Muscle layer of colon (tissue), 2 donors: ENCODE measurements at regions not wholly inside any gene's neighbourhood (a gene's known extent, or its start where the extent isn't known, plus 50 kb on each side); places are given as distances from the start of the nearest gene placed in this dataset.

Experiments used
- H3K27ac ChIP-seq: one replicate; pipeline ENCODE4 v1.7.0; 2013; ENCODE audit warnings: low read depth, mild to moderate bottlenecking, low read length, moderate library complexity
- H3K27me3 ChIP-seq, 2 donors: one replicate each; pipeline ENCODE4 v1.7.0; 2013; ENCODE audit warnings: low read length in 2 of 2, mild to moderate bottlenecking in 2 of 2; ENCODE audit not compliant: insufficient read depth in 2 of 2, control insufficient read depth in 1 of 2
- H3K36me3 ChIP-seq: one replicate; pipeline ENCODE4 v1.7.0; 2013; ENCODE audit warnings: mild to moderate bottlenecking, low read length; ENCODE audit not compliant: insufficient read depth
- H3K4me1 ChIP-seq: one replicate; pipeline ENCODE4 v1.7.0; 2013; ENCODE audit warnings: mild to moderate bottlenecking, low read length; ENCODE audit not compliant: insufficient read depth
- H3K4me3 ChIP-seq, 2 donors: one replicate each; pipeline ENCODE4 v1.7.0; 2013; ENCODE audit warnings: low read length in 2 of 2, low read depth in 1 of 2, mild to moderate bottlenecking in 1 of 2, moderate library complexity in 1 of 2
- H3K9ac ChIP-seq: one replicate; pipeline ENCODE4 v1.7.0; 2013; ENCODE audit warnings: low read length
- H3K9me3 ChIP-seq: one replicate; pipeline ENCODE4 v1.7.0; 2013; ENCODE audit warnings: mild to moderate bottlenecking, low read length
- donor health status: abdominal sarcoma.
- donor health status: Adenocarcinoma of cecum.

- no peaks in the 10 kb centered on the region for H3K9me3 ChIP-seq
- H3K4me1 ChIP-seq, result no peaks in the 10 kb centered on the region
- H3K36me3 ChIP-seq, result no peaks in the 10 kb centered on the region
- H3K9ac ChIP-seq, result no peak overlapping the region
- no peak overlapping the region for H3K4me3 ChIP-seq
- H3K27me3 ChIP-seq, result no peaks in the 10 kb centered on the region
- H3K27ac ChIP-seq, result no peak overlapping the region
These were observed 72.2 kb upstream of the CDC42BPA start for GRCh38 chr1:227390525-227390924.

DNA sequence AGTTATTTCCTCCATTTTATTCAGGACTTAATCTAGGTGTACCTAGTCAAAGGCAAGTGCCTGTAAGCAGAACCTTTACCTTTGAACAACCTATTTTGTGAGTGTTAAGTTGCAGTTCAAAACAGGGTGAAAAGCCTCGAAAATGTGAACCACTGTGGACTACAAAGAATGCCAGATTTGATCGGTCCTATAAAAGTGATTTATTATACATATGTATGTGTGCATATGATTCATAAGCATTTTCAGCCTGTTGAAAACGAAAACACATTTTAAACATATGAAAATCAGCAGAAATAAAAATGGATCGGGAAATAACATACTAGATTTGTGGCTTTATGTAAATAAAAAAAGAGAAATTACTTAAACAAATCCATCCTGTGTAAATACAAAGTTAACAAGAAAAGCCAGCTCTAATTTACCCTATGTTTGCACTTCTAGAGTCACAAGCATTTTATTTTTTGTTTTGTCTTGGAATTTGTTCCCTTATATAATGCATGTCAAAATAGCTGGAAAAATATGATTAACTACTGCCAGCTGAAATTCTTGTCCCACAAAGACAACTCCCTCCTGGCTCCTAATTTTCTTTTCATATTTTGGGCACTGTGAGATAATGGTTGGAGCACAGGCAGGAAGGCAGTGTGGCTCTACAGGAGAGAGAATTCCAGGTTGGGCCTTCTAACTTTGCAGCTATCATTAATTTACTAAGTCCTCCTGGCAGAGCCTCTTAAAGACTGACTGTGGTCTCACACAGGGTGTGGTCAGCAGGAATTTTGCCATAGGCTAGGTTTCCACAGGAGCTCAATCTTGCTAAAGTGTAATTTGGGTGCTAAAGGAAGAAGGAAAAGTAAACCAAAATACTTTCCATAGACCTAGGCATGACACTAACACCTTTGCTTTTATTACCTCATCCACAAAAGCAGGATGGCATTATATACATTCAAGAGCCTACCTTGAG is 70.2 kb upstream of the CDC42BPA start:
- H3K9ac ChIP-seq, result no peak overlapping the region
- no peaks in the 10 kb centered on the region for H3K9me3 ChIP-seq
- no peaks in the 10 kb centered on the region for H3K36me3 ChIP-seq
- H3K4me3 ChIP-seq, result no peak overlapping the region
- no peaks in the 10 kb centered on the region for H3K4me1 ChIP-seq
- no peak overlapping the region for H3K27ac ChIP-seq
- H3K27me3 ChIP-seq, result no peaks in the 10 kb centered on the region

DNA sequence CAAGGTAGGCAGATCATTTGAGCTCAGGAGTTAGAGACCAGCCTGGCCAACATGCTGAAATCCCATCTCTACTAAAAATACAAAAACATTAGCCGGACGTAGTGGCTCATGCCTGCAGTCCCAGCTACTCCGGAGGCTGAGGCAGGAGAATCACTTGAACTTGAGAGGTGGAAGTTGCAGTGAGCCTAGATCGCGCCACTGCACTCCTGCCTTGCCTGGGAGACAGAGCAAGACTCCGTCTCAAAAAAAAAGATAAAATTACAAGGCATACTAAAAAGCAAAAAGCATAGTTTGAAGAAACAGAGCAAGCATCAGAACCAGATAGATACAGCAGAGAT is 61.2 kb upstream of the CDC42BPA start:
- no peaks in the 10 kb centered on the region for H3K27me3 ChIP-seq
- no peak overlapping the region for H3K27ac ChIP-seq
- H3K36me3 ChIP-seq, result no peaks in the 10 kb centered on the region
- H3K4me1 ChIP-seq, result no peaks in the 10 kb centered on the region
- no peak overlapping the region for H3K4me3 ChIP-seq
- H3K9ac ChIP-seq, result no peak overlapping the region
- no peaks in the 10 kb centered on the region for H3K9me3 ChIP-seq

GRCh38 chr1:227378871-227379554 is 60.7 kb upstream of the CDC42BPA start:
- Histone ChIP-seq H3K4me1 (no peaks in the 10 kb centered on the region), H3K9me3 (no peaks in the 10 kb centered on the region), H3K27ac (no peak overlapping the region)

GRCh38 chr1:227378181-227378580 is 59.9 kb upstream of the CDC42BPA start:
- Histone ChIP-seq H3K27ac (no peak overlapping the region), H3K27me3 (no peaks in the 10 kb centered on the region), H3K36me3 (no peaks in the 10 kb centered on the region), H3K4me3 (no peak overlapping the region), H3K9me3 (no peaks in the 10 kb centered on the region), H3K9ac (no peak overlapping the region), H3K4me1 (no peaks in the 10 kb centered on the region)

More at GRCh38 chr1:227378871-227379554, 60.7 kb upstream of the CDC42BPA start:
- H3K36me3 ChIP-seq, result no peaks in the 10 kb centered on the region
- H3K4me3 ChIP-seq, result no peak overlapping the region
- no peak overlapping the region for H3K9ac ChIP-seq
- no peaks in the 10 kb centered on the region for H3K27me3 ChIP-seq

DNA sequence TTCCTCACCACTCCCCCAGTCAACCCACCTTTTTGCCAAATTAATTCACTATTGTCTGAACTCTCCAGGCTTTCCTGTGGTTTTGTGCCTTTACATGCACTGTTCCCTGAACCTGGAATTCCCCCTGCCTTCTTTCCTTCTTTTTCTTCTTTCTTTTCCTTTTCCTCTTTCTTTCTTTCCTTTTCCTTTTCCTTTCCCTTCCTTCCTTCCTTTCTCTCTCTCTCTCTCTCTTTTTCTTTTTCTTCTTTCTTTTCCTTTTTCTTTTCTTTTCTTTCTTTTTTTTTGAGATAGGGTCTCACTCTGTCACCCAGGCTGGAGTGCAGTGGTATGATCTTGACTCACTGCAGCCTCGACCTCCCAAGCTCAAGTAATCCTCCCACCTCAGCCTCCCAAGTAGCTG is 56.6 kb upstream of the CDC42BPA start:
- no peak overlapping the region for H3K4me3 ChIP-seq
- H3K27me3 ChIP-seq, result no peaks in the 10 kb centered on the region
- H3K4me1 ChIP-seq, result no peaks in the 10 kb centered on the region
- no peaks in the 10 kb centered on the region for H3K9me3 ChIP-seq
- no peak overlapping the region for H3K27ac ChIP-seq
- H3K36me3 ChIP-seq, result no peaks in the 10 kb centered on the region
- no peak overlapping the region for H3K9ac ChIP-seq

GRCh38 chr1:227372726-227373130 is 54.4 kb upstream of the CDC42BPA start:
- H3K27me3 ChIP-seq, result no peaks in the 10 kb centered on the region
- H3K36me3 ChIP-seq, result no peaks in the 10 kb centered on the region
- no peak overlapping the region for H3K4me3 ChIP-seq
- H3K4me1 ChIP-seq, result no peaks in the 10 kb centered on the region
- H3K9ac ChIP-seq, result no peak overlapping the region
- H3K27ac ChIP-seq, result no peak overlapping the region
- no peaks in the 10 kb centered on the region for H3K9me3 ChIP-seq

GRCh38 chr1:227370533-227371254 is 52.4 kb upstream of the CDC42BPA start:
- H3K4me1 ChIP-seq, result no peaks in the 10 kb centered on the region

GRCh38 chr1:227369102-227369760 is 50.9 kb upstream of the CDC42BPA start:
- Histone ChIP-seq H3K9ac (no peak overlapping the region), H3K27me3 (no peaks in the 10 kb centered on the region), H3K9me3 (no peaks in the 10 kb centered on the region), H3K4me3 (no peak overlapping the region), H3K36me3 (no peaks in the 10 kb centered on the region), H3K4me1 (no peaks in the 10 kb centered on the region), H3K27ac (no peak overlapping the region)

More at GRCh38 chr1:227370533-227371254, 52.4 kb upstream of the CDC42BPA start:
- H3K36me3 ChIP-seq, result no peaks in the 10 kb centered on the region
- H3K9ac ChIP-seq, result no peak overlapping the region
- H3K4me3 ChIP-seq, result no peak overlapping the region
- no peaks in the 10 kb centered on the region for H3K9me3 ChIP-seq
- no peak overlapping the region for H3K27ac ChIP-seq
- H3K27me3 ChIP-seq, result no peaks in the 10 kb centered on the region
